Esophagus muscularis mucosa (tissue), 4 donors: ENCODE measurements at regions not wholly inside any gene's neighbourhood (a gene's known extent, or its start where the extent isn't known, plus 50 kb on each side); places are given as distances from the start of the nearest gene placed in this dataset.

Experiments
- DNase-seq: peaks from one replicate; pipeline ENCODE4 v3.0.0-alpha.2; 2017; ENCODE audit errors: extremely low spot score
- H3K27ac ChIP-seq, 4 donors: fragments of 200-600 bp; sonication (generic); replicated peaks in 1 of 4; 1 replicate in 3 of 4; 2 replicates in 1 of 4; pipeline ENCODE4 v1.5.1; 2016 to 2019; ENCODE audit warnings: mild to moderate bottlenecking in 1 of 4
- H3K27me3 ChIP-seq, 4 donors: fragments of 200-600 bp; sonication (generic); one replicate each; pipeline versions ENCODE4 v1.5.1 to v1.6.0; 2016 to 2019
- H3K36me3 ChIP-seq, 4 donors: fragments of 200-600 bp; sonication (generic); one replicate each; pipeline ENCODE4 v1.5.1; 2016 to 2019
- H3K4me1 ChIP-seq, 4 donors: fragments of 200-600 bp; sonication (generic); one replicate each; pipeline ENCODE4 v1.5.1; 2016 to 2019
- H3K4me3 ChIP-seq, 4 donors: fragments of 200-600 bp; sonication (generic); 1 replicate in 2 of 4; 2 replicates in 2 of 4; pipeline ENCODE4 v1.5.1; 2016 to 2019; ENCODE audit warnings: mild to moderate bottlenecking in 4 of 4, moderate library complexity in 1 of 4
- H3K9me3 ChIP-seq, 4 donors: fragments of 200-600 bp; sonication (generic); 1 replicate in 3 of 4; 2 replicates in 1 of 4; pipeline ENCODE4 v1.5.1; 2016 to 2019
- CTCF ChIP-seq, 3 experiments: fragments of 200-600 bp in 2 of 3; fragments of 450-650 bp in 1 of 3; sonication (generic) in 2 of 3; IDR thresholded peaks; one replicate each; pipeline ENCODE4 v1.5.1; 2017 to 2019; ENCODE audit warnings: antibody characterized with exemption in 3 of 3, mild to moderate bottlenecking in 2 of 3, moderate library complexity in 1 of 3
- EP300 ChIP-seq: sonication (generic); formaldehyde crosslinking; IDR thresholded peaks from one replicate; pipeline ENCODE4 v1.6.1; 2017; ENCODE audit warnings: antibody characterized with exemption
- POLR2A ChIP-seq: fragments of 450-650 bp; IDR thresholded peaks from one replicate; pipeline ENCODE4 v1.6.1; 2017; ENCODE audit warnings: antibody characterized with exemption, moderate library complexity, mild to moderate bottlenecking, low read depth
- POLR2AphosphoS5 ChIP-seq, 2 donors: sonication (generic); formaldehyde crosslinking; IDR thresholded peaks; one replicate each; pipeline ENCODE4 v1.6.1; 2017; ENCODE audit warnings: antibody characterized with exemption in 2 of 2
- WGBS: methylation state at CpG from one replicate; pipeline ENCODE4 v1.1.5; 2018; 5-methylcytosine and 5-hydroxymethylcytosine counted together
- intact Hi-C: fragments of 100-400 bp; cut with DNase I; formaldehyde crosslinking; loops from one replicate; pipeline ENCODE4 v1.15.1; 2023

GRCh38 chr6:86856937-86857563 is 80.3 kb upstream of the HTR1E start:
- Histone ChIP-seq H3K27me3 (no peaks in the 10 kb centered on the region), H3K4me3 (no peak overlapping the region), H3K27ac (no peak overlapping the region), H3K36me3 (no peaks in the 10 kb centered on the region), H3K4me1 (peaks cover 0 to 12% (median 3%) of the 10 kb centered on the region in 4 donors), H3K9me3 (no peaks in the 10 kb centered on the region)
- no peak for DNase-seq
- WGBS = 28% methylated on average over 3 of the region's 3 CpGs
- intact Hi-C loops = loop anchor here (2.0 kb wide), 1 partner anchor 934 kb away; no protein-coding TSS in a partner anchor
- TF ChIP-seq EP300 = no peak
- no peak for TF ChIP-seq POLR2A
- no peak for TF ChIP-seq POLR2AphosphoS5 (IDR thresholded peaks at IDR 0.05)
- peak; percentile 54 to 76 (median 73) for TF ChIP-seq CTCF (IDR thresholded peaks at IDR 0.05)

GRCh38 chr6:86856379-86856778 is 80.9 kb upstream of the HTR1E start:
- Histone ChIP-seq H3K4me3 (no peak overlapping the region), H3K4me1 (peaks cover 0 to 12% (median 3%) of the 10 kb centered on the region in 4 donors), H3K27ac (no peak overlapping the region), H3K27me3 (no peaks in the 10 kb centered on the region), H3K9me3 (no peaks in the 10 kb centered on the region), H3K36me3 (no peaks in the 10 kb centered on the region)
- intact Hi-C loops = loop anchor here (2.0 kb wide), 1 partner anchor 934 kb away; no protein-coding TSS in a partner anchor
- TF ChIP-seq CTCF (IDR thresholded peaks at IDR 0.05) (no peak), EP300 (no peak), POLR2AphosphoS5 (IDR thresholded peaks at IDR 0.05) (no peak), POLR2A (no peak)
- no peak for DNase-seq

- Histone ChIP-seq H3K27ac (no peak overlapping the region), H3K4me1 (no peaks in the 10 kb centered on the region), H3K9me3 (no peaks in the 10 kb centered on the region), H3K4me3 (no peak overlapping the region), H3K36me3 (no peaks in the 10 kb centered on the region), H3K27me3 (no peaks in the 10 kb centered on the region)
- TF ChIP-seq POLR2A = no peak
- TF ChIP-seq POLR2AphosphoS5 (IDR thresholded peaks at IDR 0.05) = no peak
- no peak for TF ChIP-seq EP300
- TF ChIP-seq CTCF (IDR thresholded peaks at IDR 0.05) = no peak
- no peak for DNase-seq
- intact Hi-C loops = no loop called here
These were observed 88.3 kb upstream of the HTR1E start for GRCh38 chr6:86848986-86849385.

- Histone ChIP-seq H3K27ac (no peak overlapping the region), H3K4me1 (peaks cover 0 to 3% (median 0%) of the 10 kb centered on the region in 4 donors), H3K4me3 (no peak overlapping the region), H3K36me3 (no peaks in the 10 kb centered on the region), H3K27me3 (no peaks in the 10 kb centered on the region), H3K9me3 (no peaks in the 10 kb centered on the region)
- DNase-seq = no peak
- intact Hi-C loops = no loop called here
- no peak for TF ChIP-seq EP300
- no peak for TF ChIP-seq CTCF (IDR thresholded peaks at IDR 0.05)
- no peak for TF ChIP-seq POLR2AphosphoS5 (IDR thresholded peaks at IDR 0.05)
- no peak for TF ChIP-seq POLR2A
These were observed 104.6 kb upstream of the HTR1E start for GRCh38 chr6:86832686-86833085.

GRCh38 chr6:86825436-86825835 is 111.9 kb upstream of the HTR1E start:
- no peak overlapping the region for H3K27ac ChIP-seq
- 85% methylated on average over 3 of the region's 3 CpGs for WGBS
- intact Hi-C loops = no loop called here
- H3K27me3 ChIP-seq = no peaks in the 10 kb centered on the region
- no peak overlapping the region for H3K4me3 ChIP-seq
- DNase-seq = no peak
- TF ChIP-seq POLR2AphosphoS5 (IDR thresholded peaks at IDR 0.05) = no peak
- TF ChIP-seq POLR2A = no peak
- TF ChIP-seq CTCF (IDR thresholded peaks at IDR 0.05) = no peak
- TF ChIP-seq EP300 = no peak
- no peaks in the 10 kb centered on the region for H3K9me3 ChIP-seq
- H3K36me3 ChIP-seq = no peaks in the 10 kb centered on the region
- no peaks in the 10 kb centered on the region for H3K4me1 ChIP-seq
